Activated CD4-positive, alpha-beta T cell treated with anti-CD3 and anti-CD28 coated beads, Interleukin-2, amount 10 ng/mL, durations not matched to agents 7 days and 5 days (primary cell): ENCODE measurements at regions not wholly inside any gene's neighbourhood (a gene's known extent, or its start where the extent isn't known, plus 50 kb on each side); places are given as distances from the start of the nearest gene placed in this dataset.

Source experiments
- CTCF ChIA-PET: fragments of 350-600 bp; sonication (Branson Sonifier 250); formaldehyde crosslinking; loops from one replicate; lab custom pipeline; 2021; ENCODE audit warnings: antibody characterized with exemption; lab: Charles Lee
- POLR2A ChIA-PET: fragments of 350-600 bp; sonication (Branson Sonifier 250); formaldehyde crosslinking; loops from one replicate; lab custom pipeline; 2021; ENCODE audit warnings: antibody characterized with exemption; lab: Charles Lee
- DNase-seq: peaks from one replicate; pipeline ENCODE4 v3.0.0-alpha.2; 2020
- H3K27ac Mint-ChIP-seq: one replicate; pipeline ENCODE4 v1.8.0; 2021; ENCODE audit warnings: mild to moderate bottlenecking, moderate library complexity, mixed read lengths
- H3K27me3 Mint-ChIP-seq: one replicate; pipeline ENCODE4 v1.8.0; 2021; ENCODE audit warnings: mixed read lengths
- H3K36me3 Mint-ChIP-seq: one replicate; pipeline ENCODE4 v1.8.0; 2021; ENCODE audit warnings: low read depth, mixed read lengths
- H3K4me1 Mint-ChIP-seq: one replicate; pipeline ENCODE4 v1.8.0; 2021; ENCODE audit warnings: mixed read lengths
- H3K4me3 Mint-ChIP-seq: one replicate; pipeline ENCODE4 v1.8.0; 2021; ENCODE audit warnings: mild to moderate bottlenecking, moderate library complexity, mixed read lengths
- H3K9me3 Mint-ChIP-seq: one replicate; pipeline ENCODE4 v1.8.0; 2021; ENCODE audit warnings: mixed read lengths

DNA sequence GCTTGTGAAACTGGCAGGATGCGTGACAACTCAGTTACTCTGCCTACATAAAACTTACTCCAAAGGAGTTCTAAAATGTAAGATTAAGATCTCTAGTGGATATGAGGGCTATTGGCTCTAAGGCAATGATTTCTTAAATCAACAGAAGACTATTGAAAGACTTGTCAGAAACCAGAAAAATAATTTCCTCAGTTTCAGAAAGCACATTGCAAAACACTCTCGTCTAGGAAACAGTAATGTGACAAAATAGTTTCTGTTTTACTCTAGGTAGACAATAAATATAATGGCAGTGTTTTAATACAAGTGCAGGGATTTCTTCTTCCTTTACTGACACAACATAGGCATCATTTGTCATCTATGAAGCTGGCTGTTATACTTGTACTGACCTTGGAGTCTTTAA, 230.1 kb downstream of the KCTD12 start:
- H3K27me3 Mint-ChIP-seq, result no peaks in the 10 kb centered on the region
- no peaks in the 10 kb centered on the region for H3K4me1 Mint-ChIP-seq
- POLR2A ChIA-PET, result no interaction called here
- no peak overlapping the region for H3K4me3 Mint-ChIP-seq
- H3K27ac Mint-ChIP-seq, result no peak overlapping the region
- no peaks in the 10 kb centered on the region for H3K36me3 Mint-ChIP-seq
- H3K9me3 Mint-ChIP-seq, result no peaks in the 10 kb centered on the region
- CTCF ChIA-PET, result interaction anchor here (1.4 kb wide), 1 partner anchor 13 kb away, joined by 3 read pairs; no protein-coding TSS in a partner anchor
- DNase-seq, result no peak

DNA sequence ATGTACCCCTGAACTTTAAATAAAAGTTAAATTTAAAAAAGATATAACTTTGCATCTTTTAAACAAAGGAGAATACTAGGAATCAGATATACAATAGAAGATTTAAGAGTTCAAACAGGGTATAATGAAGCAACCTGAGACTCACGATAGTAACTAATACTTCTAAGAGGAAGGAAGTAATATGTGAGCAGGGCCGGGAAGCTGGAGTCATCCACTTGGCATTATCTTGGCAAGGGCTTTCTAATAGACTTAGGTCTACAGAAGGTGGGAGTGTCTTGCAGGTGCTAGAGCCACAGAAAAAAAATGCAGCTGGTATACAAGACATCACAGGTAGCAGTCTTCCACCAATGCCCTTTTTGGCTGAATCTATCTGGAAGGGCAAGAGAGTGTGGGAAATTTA, 231.9 kb downstream of the KCTD12 start:
- H3K9me3 Mint-ChIP-seq, result no peaks in the 10 kb centered on the region
- H3K27ac Mint-ChIP-seq, result no peak overlapping the region
- ChIA-PET POLR2A (interaction anchor here (0.5 kb wide), 1 partner anchor 522 kb away, joined by 6 read pairs; no protein-coding TSS in a partner anchor), CTCF (no interaction called here)
- no peaks in the 10 kb centered on the region for H3K27me3 Mint-ChIP-seq
- H3K36me3 Mint-ChIP-seq, result no peaks in the 10 kb centered on the region
- no peak overlapping the region for H3K4me3 Mint-ChIP-seq
- DNase-seq, result no peak
- H3K4me1 Mint-ChIP-seq, result no peaks in the 10 kb centered on the region

DNA sequence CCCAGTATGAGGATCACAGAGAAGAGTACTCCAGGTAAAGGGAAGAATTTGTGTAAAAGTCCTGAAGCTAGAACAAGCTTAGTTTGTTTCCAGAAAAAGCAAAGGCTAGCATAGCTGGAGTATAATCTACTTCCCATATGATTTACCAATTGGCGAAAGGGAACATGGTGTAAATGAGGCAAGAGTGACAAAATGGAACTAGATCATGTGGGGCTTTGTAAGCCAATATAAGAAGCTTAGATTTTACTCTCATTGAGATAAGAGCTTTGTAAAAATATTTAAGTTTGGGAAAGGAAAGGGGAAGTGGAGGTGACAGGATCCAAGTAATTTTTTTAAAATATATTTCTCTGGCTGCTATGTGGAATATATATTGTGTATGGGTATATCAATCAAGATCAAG, 234.9 kb downstream of the KCTD12 start:
- H3K27ac Mint-ChIP-seq, result no peak overlapping the region
- H3K9me3 Mint-ChIP-seq, result no peaks in the 10 kb centered on the region
- DNase-seq, result no peak
- ChIA-PET CTCF (no interaction called here), POLR2A (no interaction called here)
- no peak overlapping the region for H3K4me3 Mint-ChIP-seq
- H3K27me3 Mint-ChIP-seq, result no peaks in the 10 kb centered on the region
- no peaks in the 10 kb centered on the region for H3K4me1 Mint-ChIP-seq
- H3K36me3 Mint-ChIP-seq, result no peaks in the 10 kb centered on the region

GRCh38 chr13:76647550-76647949, 238.7 kb downstream of the KCTD12 start:
- H3K27me3 Mint-ChIP-seq, result no peaks in the 10 kb centered on the region
- H3K9me3 Mint-ChIP-seq, result no peaks in the 10 kb centered on the region
- ChIA-PET POLR2A (no interaction called here), CTCF (no interaction called here)
- H3K27ac Mint-ChIP-seq, result no peak overlapping the region
- H3K4me1 Mint-ChIP-seq, result no peaks in the 10 kb centered on the region
- no peaks in the 10 kb centered on the region for H3K36me3 Mint-ChIP-seq
- DNase-seq, result no peak
- no peak overlapping the region for H3K4me3 Mint-ChIP-seq

DNA sequence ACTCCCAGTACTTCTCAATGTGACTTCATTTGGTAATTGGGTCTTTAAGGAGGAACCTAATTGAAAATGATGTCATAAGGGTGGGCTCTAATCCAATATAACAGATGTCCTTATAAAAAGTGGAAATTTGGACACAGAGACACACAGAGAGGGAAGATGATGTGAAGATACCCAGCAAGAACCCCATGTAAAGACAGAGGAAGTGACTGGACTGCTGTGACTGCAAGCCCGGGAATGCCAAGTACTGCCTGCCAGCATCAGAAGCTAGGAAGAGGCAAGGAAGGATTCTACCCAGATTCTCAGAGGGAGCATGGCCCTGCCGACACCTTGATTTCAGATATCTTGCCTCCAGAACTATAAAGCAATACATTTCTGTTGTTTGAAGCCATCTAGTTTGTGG, 239.3 kb downstream of the KCTD12 start:
- no peaks in the 10 kb centered on the region for H3K9me3 Mint-ChIP-seq
- H3K4me3 Mint-ChIP-seq, result no peak overlapping the region
- CTCF ChIA-PET, result interaction anchor here (1.4 kb wide), 1 partner anchor 10 kb away, joined by 3 read pairs; no protein-coding TSS in a partner anchor

GRCh38 chr13:76645632-76646031, 240.6 kb downstream of the KCTD12 start:
- H3K4me1 Mint-ChIP-seq, result no peaks in the 10 kb centered on the region
- CTCF ChIA-PET, result interaction anchor here (1.4 kb wide), 2 partner anchors 9 to 16 kb away, joined by 3 to 4 read pairs; no protein-coding TSS in a partner anchor

More for the DNA sequence above, 239.3 kb downstream of the KCTD12 start:
- no peak for DNase-seq
- H3K27ac Mint-ChIP-seq, result no peak overlapping the region
- POLR2A ChIA-PET, result no interaction called here
- no peaks in the 10 kb centered on the region for H3K4me1 Mint-ChIP-seq
- no peaks in the 10 kb centered on the region for H3K27me3 Mint-ChIP-seq
- H3K36me3 Mint-ChIP-seq, result no peaks in the 10 kb centered on the region

GRCh38 chr13:76644906-76645305, 241.3 kb downstream of the KCTD12 start:
- H3K9me3 Mint-ChIP-seq, result no peaks in the 10 kb centered on the region
- H3K27me3 Mint-ChIP-seq, result peaks cover 3% of the 10 kb centered on the region
- CTCF ChIA-PET, result no interaction called here

More at GRCh38 chr13:76645632-76646031, 240.6 kb downstream of the KCTD12 start:
- H3K9me3 Mint-ChIP-seq, result no peaks in the 10 kb centered on the region
- H3K4me3 Mint-ChIP-seq, result no peak overlapping the region
- H3K27me3 Mint-ChIP-seq, result peaks cover 3% of the 10 kb centered on the region
- POLR2A ChIA-PET, result no interaction called here
- H3K27ac Mint-ChIP-seq, result no peak overlapping the region
- no peak for DNase-seq
- H3K36me3 Mint-ChIP-seq, result no peaks in the 10 kb centered on the region

GRCh38 chr13:76643596-76643995, 242.6 kb downstream of the KCTD12 start:
- Mint-ChIP-seq H3K9me3 (no peaks in the 10 kb centered on the region), H3K27me3 (peaks cover 3% of the 10 kb centered on the region), H3K4me3 (no peak overlapping the region), H3K27ac (no peak overlapping the region), H3K36me3 (no peaks in the 10 kb centered on the region), H3K4me1 (no peaks in the 10 kb centered on the region)
- DNase-seq, result no peak
- CTCF ChIA-PET, result no interaction called here
- POLR2A ChIA-PET, result no interaction called here

More at GRCh38 chr13:76644906-76645305, 241.3 kb downstream of the KCTD12 start:
- Mint-ChIP-seq H3K36me3 (no peaks in the 10 kb centered on the region), H3K4me3 (no peak overlapping the region), H3K27ac (no peak overlapping the region), H3K4me1 (no peaks in the 10 kb centered on the region)
- no peak for DNase-seq
- POLR2A ChIA-PET, result no interaction called here

GRCh38 chr13:76641056-76641455, 245.1 kb downstream of the KCTD12 start:
- Mint-ChIP-seq H3K4me1 (no peaks in the 10 kb centered on the region), H3K9me3 (no peaks in the 10 kb centered on the region), H3K4me3 (no peak overlapping the region), H3K36me3 (no peaks in the 10 kb centered on the region), H3K27ac (no peak overlapping the region), H3K27me3 (peaks cover 3% of the 10 kb centered on the region)
- CTCF ChIA-PET, result no interaction called here
- no peak for DNase-seq
- POLR2A ChIA-PET, result no interaction called here

DNA sequence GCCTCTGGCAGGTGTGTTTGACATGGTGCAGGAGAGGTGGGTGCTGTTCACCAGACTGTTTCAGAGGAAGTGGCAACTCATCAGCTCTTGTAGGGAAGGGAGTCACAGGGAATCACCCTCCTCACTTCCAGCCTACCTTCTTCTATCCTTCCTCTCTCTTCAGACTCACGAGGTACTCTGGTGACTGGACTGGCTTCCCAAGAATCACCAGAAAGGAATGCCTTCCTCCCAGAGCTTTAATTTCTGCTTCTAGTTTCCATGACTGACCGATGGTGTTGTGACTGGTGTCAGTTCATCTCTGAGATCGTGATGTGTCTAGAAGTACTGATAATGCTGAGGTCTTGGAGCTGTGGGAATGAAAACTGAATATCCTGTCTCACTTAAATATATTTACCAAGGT, 247.3 kb downstream of the KCTD12 start:
- H3K4me1 Mint-ChIP-seq, result no peaks in the 10 kb centered on the region
- H3K27ac Mint-ChIP-seq, result no peak overlapping the region
- H3K36me3 Mint-ChIP-seq, result no peaks in the 10 kb centered on the region
- no peaks in the 10 kb centered on the region for H3K9me3 Mint-ChIP-seq
- POLR2A ChIA-PET, result no interaction called here
- no peak overlapping the region for H3K4me3 Mint-ChIP-seq
- H3K27me3 Mint-ChIP-seq, result peaks cover 3% of the 10 kb centered on the region
- no peak for DNase-seq
- CTCF ChIA-PET, result no interaction called here

- peaks cover 3% of the 10 kb centered on the region for H3K27me3 Mint-ChIP-seq
- CTCF ChIA-PET, result no interaction called here
- no peaks in the 10 kb centered on the region for H3K4me1 Mint-ChIP-seq
- H3K27ac Mint-ChIP-seq, result no peak overlapping the region
- DNase-seq, result no peak
- POLR2A ChIA-PET, result no interaction called here
- no peak overlapping the region for H3K4me3 Mint-ChIP-seq
- no peaks in the 10 kb centered on the region for H3K9me3 Mint-ChIP-seq
- H3K36me3 Mint-ChIP-seq, result no peaks in the 10 kb centered on the region
Observed at GRCh38 chr13:76638181-76638580, 248.0 kb downstream of the KCTD12 start.

DNA sequence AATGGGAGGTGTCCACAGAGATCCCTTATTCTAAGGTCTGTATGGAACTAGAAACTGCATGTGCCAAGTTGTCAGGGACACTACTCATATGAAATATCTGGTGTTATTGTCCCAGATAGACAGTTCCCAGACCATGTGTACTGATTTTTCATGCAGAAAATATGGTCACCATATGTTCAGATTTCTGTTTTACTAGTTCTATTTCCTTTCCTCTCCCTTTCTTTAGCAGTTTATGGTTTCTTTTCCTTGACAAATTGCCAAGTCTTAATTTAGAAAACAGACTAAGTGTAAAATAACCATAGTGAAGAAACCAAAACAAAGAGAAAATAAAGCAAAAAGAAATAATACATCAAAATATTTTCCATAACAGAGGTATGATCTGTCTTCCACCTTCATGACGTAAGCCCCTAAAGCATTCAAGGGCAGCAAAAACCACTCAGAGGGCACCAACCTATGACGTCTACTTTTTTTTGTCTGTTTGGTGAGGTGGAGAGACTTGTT, 248.5 kb downstream of the KCTD12 start:
- H3K27me3 Mint-ChIP-seq, result peaks cover 3% of the 10 kb centered on the region
- H3K36me3 Mint-ChIP-seq, result no peaks in the 10 kb centered on the region
- H3K27ac Mint-ChIP-seq, result no peak overlapping the region
- H3K9me3 Mint-ChIP-seq, result no peaks in the 10 kb centered on the region
- H3K4me1 Mint-ChIP-seq, result no peaks in the 10 kb centered on the region
- ChIA-PET CTCF (interaction anchor here (1.4 kb wide), 1 partner anchor 8 kb away, joined by 3 read pairs; no protein-coding TSS in a partner anchor), POLR2A (no interaction called here)
- no peak overlapping the region for H3K4me3 Mint-ChIP-seq
- DNase-seq, result no peak

DNA sequence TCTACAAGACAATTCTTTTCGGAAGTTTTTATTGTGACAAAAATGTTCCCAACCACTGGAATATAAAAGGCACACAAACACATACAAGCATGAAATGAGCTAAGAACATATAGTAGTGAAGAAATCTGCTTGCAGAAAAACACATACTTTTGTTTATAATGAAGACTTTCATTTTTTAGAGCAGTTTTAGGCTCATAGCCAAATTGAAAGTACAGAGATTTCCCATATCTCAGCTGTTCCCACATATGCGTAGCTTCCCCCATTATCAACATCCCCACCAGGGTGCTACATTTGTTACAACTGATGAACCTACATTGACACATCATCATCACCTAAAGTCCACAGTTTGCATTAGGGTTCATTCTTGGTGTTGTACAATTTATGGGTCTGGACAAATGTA, 249.4 kb downstream of the KCTD12 start:
- Mint-ChIP-seq H3K27ac (no peak overlapping the region), H3K9me3 (no peaks in the 10 kb centered on the region), H3K27me3 (peaks cover 3% of the 10 kb centered on the region), H3K36me3 (no peaks in the 10 kb centered on the region), H3K4me1 (no peaks in the 10 kb centered on the region), H3K4me3 (no peak overlapping the region)
- POLR2A ChIA-PET, result no interaction called here
- CTCF ChIA-PET, result interaction anchor here (1.4 kb wide), 1 partner anchor 9 kb away, joined by 3 read pairs; no protein-coding TSS in a partner anchor
- DNase-seq, result no peak
